ENCODE measurements at regions not wholly inside any gene's neighbourhood (a gene's known extent, or its start where the extent isn't known, plus 50 kb on each side); places are given as distances from the start of the nearest gene placed in this dataset.

DNA sequence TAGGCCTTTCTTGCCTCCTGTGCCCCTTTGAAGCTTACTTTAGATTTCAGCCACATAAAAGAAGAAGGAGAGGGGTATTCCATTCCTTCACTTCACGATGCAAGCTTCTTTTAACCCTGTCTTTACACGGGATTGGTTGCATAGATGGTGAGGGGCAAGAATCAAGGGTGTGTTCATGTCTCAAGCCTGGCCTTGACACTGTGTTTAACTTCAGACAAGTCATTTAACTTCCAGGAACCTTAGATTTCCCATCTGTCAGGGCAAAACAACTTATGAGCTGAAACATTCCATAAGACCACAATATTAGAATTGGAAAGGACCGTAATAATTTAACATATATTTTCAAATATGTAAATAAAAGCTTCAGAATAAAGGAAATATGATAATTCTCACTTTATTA, 344.5 kb downstream of the MFSD1 start:
- no peak for TF ChIP-seq CTCF (IDR thresholded peaks at IDR 0.05)
- TF ChIP-seq POLR2A (IDR thresholded peaks at IDR 0.05), result no peak
